ENCODE measurements at regions not wholly inside any gene's neighbourhood (a gene's known extent, or its start where the extent isn't known, plus 50 kb on each side); places are given as distances from the start of the nearest gene placed in this dataset.

GRCh38 chr2:41937464-41937906 lies 110.3 kb upstream of the PKDCC start:
- TF ChIP-seq, protein P1, sequence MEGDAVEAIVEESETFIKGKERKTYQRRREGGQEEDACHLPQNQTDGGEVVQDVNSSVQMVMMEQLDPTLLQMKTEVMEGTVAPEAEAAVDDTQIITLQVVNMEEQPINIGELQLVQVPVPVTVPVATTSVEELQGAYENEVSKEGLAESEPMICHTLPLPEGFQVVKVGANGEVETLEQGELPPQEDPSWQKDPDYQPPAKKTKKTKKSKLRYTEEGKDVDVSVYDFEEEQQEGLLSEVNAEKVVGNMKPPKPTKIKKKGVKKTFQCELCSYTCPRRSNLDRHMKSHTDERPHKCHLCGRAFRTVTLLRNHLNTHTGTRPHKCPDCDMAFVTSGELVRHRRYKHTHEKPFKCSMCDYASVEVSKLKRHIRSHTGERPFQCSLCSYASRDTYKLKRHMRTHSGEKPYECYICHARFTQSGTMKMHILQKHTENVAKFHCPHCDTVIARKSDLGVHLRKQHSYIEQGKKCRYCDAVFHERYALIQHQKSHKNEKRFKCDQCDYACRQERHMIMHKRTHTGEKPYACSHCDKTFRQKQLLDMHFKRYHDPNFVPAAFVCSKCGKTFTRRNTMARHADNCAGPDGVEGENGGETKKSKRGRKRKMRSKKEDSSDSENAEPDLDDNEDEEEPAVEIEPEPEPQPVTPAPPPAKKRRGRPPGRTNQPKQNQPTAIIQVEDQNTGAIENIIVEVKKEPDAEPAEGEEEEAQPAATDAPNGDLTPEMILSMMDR (IDR thresholded peaks at IDR 0.05; ENCODE audit: control extremely low read depth, extremely low read depth, low read depth, missing control alignments), result no peak
- ChIA-PET CTCF (interaction anchor here (0.8 to 1.3 kb wide), 4 partner anchors 18 to 149 kb away, joined by 3 to 5 read pairs (median 3); no protein-coding TSS in a partner anchor), POLR2A (no interaction called here)
- DNase-seq (ENCODE audit: extremely low spot score), result no peak

GRCh38 chr2:41937921-41938708 lies 109.7 kb upstream of the PKDCC start:
- DNase-seq (ENCODE audit: extremely low spot score), result no peak
- CTCF ChIA-PET, result interaction anchor here (0.8 to 1.3 kb wide), 6 partner anchors 10 to 149 kb away, joined by 3 to 5 read pairs (median 3); no protein-coding TSS in a partner anchor
- TF ChIP-seq, protein P1 (IDR thresholded peaks at IDR 0.05; ENCODE audit: control extremely low read depth, extremely low read depth, low read depth, missing control alignments), result no peak
- POLR2A ChIA-PET, result no interaction called here

GRCh38 chr2:41940060-41940744 lies 107.6 kb upstream of the PKDCC start:
- CTCF ChIA-PET, result interaction anchor here (1.3 kb wide), 1 partner anchor 9 kb away, joined by 5 read pairs; no protein-coding TSS in a partner anchor

DNA sequence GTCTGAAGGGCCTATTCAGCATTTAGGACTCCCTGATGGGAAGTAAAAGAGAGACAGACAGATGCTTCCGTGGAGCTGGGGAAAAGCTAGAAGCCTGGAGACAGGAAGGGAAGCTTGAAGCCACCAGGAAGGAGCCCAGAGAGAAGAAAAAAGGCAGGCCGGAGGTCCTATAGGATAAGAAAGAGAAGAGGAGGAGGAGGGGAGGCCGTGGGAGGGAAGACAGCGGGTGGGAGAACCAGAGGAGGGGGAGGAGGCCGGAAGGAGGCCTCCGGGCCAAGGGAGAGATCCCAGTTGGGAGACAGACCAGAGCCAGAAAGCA lies 107.1 kb upstream of the PKDCC start:
- POLR2A ChIA-PET, result no interaction called here
- DNase-seq (ENCODE audit: extremely low spot score), result no peak
- CTCF ChIA-PET, result interaction anchor here (0.9 to 1.3 kb wide), 2 partner anchors 9 to 156 kb away, joined by 3 to 5 read pairs; no protein-coding TSS in a partner anchor
- TF ChIP-seq, protein P1 (IDR thresholded peaks at IDR 0.05; ENCODE audit: control extremely low read depth, extremely low read depth, low read depth, missing control alignments), result no peak

More at GRCh38 chr2:41940060-41940744, 107.6 kb upstream of the PKDCC start:
- TF ChIP-seq, protein P1 (IDR thresholded peaks at IDR 0.05; ENCODE audit: control extremely low read depth, extremely low read depth, low read depth, missing control alignments), result no peak
- DNase-seq (ENCODE audit: extremely low spot score), result no peak
- POLR2A ChIA-PET, result no interaction called here

DNA sequence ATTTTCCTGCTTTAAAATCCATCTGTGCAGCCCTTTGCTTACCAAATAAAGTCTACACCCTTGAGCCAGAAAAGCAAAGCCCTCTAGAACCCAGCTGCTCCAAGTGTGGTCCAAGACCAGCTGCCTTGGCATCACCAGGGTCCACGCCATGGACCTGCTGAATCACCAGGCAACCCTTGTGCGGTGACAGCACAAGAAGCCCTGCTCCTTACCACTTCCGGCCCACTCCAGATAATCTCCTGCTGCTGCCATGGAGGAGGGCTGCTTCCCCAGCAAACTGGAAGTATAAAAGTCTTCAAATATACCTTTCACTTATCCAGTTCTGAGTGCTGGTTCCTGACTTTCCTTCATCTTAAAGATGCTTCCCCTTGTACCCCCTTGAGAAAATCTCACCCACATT lies 106.0 kb upstream of the PKDCC start:
- POLR2A ChIA-PET, result no interaction called here
- TF ChIP-seq, protein P1 (IDR thresholded peaks at IDR 0.05; ENCODE audit: control extremely low read depth, extremely low read depth, low read depth, missing control alignments), result no peak
- no peak for DNase-seq (ENCODE audit: extremely low spot score)
- CTCF ChIA-PET, result interaction anchor here (0.9 kb wide), 1 partner anchor 155 kb away, joined by 3 read pairs; no protein-coding TSS in a partner anchor

DNA sequence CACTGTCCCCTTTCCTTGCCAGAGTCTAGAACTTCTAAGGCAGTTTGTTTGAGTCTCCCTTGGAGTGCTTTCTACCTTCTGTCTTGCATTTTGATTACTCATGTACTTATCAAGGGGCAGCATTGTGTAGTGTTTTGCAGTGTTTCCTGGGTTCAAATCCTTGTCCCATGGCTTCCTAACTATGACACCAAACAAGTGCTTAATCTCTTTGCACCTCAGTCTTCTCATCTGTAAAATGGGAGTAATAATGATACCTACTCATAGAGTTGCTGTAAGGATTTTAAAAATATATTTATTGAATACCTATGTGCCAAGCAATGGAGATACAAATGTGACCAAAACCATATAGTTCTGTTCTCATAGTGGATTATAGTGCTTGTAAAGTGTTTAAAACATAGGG lies 105.5 kb upstream of the PKDCC start:
- POLR2A ChIA-PET, result no interaction called here
- CTCF ChIA-PET, result interaction anchor here (0.9 to 1.8 kb wide), 2 partner anchors 9 to 11 kb away, joined by 3 to 6 read pairs; no protein-coding TSS in a partner anchor
- TF ChIP-seq, protein P1 (IDR thresholded peaks at IDR 0.05; ENCODE audit: control extremely low read depth, extremely low read depth, low read depth, missing control alignments), result no peak
- no peak for DNase-seq (ENCODE audit: extremely low spot score)

Data from GM10248 (cell line).